GM19043 (cell line): ENCODE measurements at regions not wholly inside any gene's neighbourhood (a gene's known extent, or its start where the extent isn't known, plus 50 kb on each side); places are given as distances from the start of the nearest gene placed in this dataset.
"Not testable (repeated sequence)": the region's sequence is repeated elsewhere in the genome, so short reads cannot be mapped to it uniquely, and the experiment has no call there.

Experiments
- ATAC-seq: cut with Tn5 transposase; IDR thresholded peaks from one replicate; pipeline ENCODE4 v1.9.1; 2021; ENCODE audit warnings: low read depth; ENCODE audit not compliant: unreplicated experiment

DNA sequence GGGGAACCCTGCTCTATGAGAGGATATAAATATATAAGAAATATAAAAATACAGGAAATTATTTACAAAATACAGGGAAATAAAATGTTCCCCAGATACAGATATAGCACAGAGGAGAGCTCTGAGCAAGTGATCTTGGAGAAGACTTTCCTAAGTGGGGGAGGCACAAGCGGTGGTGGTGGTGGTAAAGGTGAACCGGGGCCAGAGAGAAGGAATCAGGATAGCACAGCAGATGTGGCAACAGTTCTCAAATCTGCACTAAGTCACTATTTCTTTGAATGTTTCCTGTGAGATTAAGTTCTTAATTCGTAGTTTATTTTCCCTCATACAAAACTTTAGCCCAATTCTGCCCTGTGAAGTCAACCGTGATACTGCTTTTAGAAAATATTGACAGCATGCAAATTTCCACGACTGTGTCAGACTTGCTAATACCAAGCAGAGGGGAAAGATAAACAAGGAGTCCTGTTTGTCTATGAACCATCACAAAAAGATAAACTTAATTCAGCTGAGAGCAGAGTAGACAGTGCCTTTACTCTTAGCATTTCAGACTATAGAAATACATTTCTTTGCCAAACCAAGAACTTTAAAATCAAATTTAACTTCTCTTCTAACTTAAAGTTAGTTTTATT, 237.5 kb upstream of the POGK start:
- no peak for ATAC-seq

- not testable (repeated sequence) for ATAC-seq
Measured at GRCh38 chr1:166602801-166603200, 236.5 kb upstream of the POGK start.

GRCh38 chr1:166603296-166603695, 236.0 kb upstream of the POGK start:
- ATAC-seq = no peak

DNA sequence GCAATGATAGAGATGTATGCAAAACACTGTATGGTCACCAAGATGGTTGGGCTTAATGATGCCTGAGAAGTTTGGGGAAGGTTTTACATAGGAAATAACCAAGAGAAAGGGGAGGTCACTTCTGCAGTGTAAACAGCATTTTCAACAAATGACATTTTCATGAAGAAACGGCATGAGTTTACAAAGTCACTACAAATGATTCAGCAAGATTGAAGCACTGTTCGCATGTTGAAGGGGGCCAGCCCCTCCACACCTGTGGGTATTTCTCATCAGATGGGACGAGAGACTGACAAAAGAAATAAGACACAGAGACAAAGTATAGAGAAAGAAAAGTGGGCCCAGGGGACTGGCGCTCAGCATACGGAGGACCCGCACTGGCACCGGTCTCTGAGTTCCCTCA, 234.1 kb upstream of the POGK start:
- ATAC-seq = no peak

DNA sequence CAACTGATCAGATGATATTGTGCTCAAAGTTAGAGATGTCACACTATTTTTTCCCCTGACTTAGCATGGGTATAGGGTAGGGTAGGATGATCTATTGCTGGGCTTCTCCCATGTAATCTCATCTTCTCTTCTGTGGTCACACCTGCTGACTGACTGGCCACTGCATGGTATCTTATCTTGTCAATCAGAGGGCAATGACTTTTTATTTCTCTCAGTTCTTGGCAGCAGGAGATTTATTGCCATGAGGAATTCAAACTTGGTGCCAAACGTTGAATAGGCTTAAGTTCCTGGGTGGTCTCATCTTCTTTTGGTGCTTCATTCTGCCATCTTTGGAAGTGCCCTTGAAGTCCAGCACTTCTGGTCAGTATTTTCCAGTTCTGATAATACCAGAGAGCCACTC, 226.4 kb upstream of the POGK start:
- no peak for ATAC-seq

DNA sequence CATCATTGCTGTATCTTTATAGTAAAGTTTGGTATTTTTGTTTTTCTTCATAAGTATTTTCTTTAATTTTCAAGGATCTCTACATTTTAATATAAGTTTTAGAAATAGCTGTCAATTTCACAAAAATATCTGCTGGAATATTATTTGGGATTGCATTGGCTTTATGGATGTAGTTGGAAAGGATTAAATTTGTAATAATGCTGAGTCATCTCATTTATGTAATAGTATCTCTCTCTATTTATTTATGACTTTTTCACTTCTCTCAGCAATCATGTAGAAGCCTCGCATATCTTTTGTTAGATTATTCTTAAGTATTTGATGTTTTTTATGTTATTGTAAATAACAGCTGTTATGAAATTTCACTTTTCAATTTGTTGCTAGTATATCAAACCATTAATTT, 223.1 kb upstream of the POGK start:
- ATAC-seq = no peak

- no peak for ATAC-seq
Measured at GRCh38 chr1:166626711-166627110, 212.6 kb upstream of the POGK start.

DNA sequence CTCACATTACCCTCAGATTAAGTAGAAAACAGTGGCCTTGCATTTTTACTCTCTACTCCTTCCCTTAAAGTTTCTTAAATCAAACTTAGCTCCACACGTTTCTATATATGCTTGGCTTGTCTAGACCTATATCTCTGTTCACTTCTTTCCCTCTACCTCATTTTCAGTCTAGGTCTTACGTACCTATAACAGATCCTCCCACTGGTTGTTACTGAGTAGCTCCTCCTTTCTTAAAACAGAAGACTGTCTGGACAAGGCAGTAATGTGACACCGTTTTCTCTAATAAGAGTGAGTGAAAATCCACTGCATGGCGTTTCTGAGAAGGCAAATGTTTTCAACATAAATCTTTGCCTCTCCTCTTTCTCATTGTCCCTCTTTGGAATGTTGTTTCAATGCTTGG, 211.7 kb upstream of the POGK start:
- no peak for ATAC-seq

DNA sequence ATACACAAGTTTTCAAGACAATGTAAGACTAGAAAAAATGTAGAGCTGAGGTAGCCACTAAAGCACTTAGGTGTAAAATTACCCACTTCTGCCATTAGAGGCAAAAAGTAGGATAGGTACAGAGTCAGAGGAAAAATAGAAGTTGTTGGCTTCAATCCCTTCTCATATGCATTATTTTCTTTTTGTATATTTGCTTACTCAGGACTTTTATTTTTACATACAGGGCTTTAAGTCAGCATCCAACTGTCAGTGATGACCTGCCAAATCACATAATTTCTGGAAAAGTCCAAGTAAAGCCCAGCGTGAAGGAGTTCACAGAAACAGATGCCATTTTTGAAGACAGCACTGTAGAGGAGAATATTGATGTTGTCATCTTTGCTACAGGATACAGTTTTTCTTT, 211.0 kb upstream of the POGK start:
- ATAC-seq = no peak

DNA sequence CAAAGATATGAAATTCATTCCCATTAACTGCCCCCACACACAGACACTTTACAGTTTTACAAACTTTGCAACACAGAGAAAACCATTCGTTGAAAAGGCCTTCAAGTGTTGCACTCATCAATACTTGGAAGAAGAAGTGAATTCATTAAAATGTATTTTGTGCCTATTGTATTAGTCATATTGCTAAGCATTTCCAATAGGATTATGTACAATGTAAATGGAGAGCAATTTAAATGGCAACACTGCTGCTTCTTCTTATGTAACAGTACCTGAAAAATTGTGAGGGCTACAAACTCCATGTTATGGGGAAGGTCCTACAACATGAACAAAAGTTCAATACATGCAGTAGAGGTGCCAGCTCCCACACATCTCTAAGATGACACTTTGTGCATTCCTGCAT, 209.3 kb upstream of the POGK start:
- no peak for ATAC-seq

DNA sequence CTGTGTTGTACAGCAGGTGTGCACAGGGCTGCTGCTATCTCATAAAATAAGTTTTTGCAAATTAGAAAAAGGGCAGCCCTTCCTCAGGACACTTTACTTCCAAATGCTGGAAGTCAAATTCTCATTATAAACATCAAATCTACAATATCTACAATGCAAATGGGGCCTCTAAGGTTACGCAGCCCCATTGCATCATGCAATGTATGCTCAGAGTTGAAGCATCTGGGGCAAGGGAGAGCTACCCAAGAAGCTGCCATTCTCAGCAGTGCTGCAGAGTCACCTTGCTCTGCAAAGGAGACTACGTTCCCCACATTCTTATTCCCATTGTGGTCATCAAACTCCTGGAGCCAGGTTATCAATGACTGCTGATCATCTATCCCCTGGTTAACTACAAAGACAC, 208.9 kb upstream of the POGK start:
- no peak for ATAC-seq

DNA sequence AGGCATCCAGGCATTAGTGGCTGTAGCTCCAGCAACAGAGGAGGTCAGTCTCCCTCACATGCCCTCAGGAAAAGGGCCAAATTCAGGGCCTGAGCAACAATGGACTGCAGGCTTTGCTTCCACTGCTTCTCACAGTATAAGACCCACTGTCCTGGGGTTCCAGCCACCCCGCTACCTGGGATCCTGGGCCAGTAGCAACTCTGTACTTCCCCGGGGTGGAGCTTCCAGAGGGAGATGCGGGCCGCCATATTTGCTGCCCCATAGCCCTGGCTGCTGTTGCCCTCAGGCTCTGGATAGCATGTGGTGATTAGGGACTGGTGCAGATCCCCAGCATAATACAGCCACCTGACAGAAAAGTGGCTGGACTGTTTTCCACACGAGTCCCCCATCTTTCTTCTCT, 201.1 kb upstream of the POGK start:
- ATAC-seq = no peak

DNA sequence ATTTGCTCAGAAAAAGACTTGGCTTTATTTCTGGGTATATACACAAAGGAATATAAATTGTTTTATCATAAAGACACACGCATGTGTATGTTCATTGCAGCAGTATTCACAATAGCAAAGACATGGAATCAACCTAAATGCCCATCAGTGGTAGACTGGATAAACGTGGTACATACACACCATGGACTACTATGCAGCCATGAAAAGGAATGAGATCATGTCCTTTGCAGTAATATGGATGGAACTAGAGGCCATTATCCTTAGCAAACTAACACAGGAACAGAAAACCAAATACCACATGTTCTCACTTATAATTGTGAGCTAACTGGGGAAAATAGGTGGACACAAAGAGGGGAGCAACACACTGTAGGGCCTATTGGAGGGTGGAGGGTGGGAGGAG, 182.0 kb upstream of the POGK start:
- ATAC-seq = not testable (repeated sequence)

DNA sequence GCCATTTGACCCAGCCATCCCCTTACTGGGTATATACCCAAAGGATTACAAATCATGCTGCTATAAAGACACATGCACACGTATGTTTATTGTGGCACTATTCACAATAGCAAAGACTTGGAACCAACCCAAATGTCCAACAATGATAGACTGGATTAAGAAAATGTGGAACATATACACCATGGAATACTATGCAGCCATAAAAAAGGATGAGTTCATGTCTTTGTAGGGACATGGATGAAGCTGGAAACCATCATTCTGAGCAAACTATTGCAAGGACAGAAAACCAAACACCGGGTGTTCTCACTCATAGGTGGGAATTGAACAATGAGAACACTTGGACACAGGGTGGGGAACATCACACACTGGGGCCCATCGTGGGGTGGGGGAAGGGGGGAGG, 172.5 kb upstream of the POGK start:
- ATAC-seq = not testable (repeated sequence)

GRCh38 chr1:166667600-166667999, 171.7 kb upstream of the POGK start:
- ATAC-seq = not testable (repeated sequence)

DNA sequence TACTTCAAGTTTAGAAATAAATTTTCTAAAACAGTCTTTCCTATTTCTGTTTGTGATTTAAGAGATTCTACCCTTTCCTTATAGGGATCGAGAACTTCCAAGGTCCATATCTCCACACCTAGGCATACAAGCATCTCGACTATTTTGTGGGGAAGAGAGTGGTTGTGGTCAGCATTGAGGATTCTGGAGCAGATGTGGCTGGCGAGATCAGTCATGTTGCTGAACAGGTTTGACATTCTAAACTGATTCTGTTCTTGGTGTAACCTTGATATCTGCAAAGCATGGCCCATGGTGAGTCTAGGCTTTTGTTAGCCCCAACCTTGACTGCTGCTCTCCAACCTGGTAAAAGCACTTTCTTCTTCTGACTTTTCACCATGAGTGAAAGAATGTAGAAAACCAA, 167.6 kb upstream of the POGK start:
- no peak for ATAC-seq

- ATAC-seq = no peak
Measured at GRCh38 chr1:166673722-166674121, 165.6 kb upstream of the POGK start.

DNA sequence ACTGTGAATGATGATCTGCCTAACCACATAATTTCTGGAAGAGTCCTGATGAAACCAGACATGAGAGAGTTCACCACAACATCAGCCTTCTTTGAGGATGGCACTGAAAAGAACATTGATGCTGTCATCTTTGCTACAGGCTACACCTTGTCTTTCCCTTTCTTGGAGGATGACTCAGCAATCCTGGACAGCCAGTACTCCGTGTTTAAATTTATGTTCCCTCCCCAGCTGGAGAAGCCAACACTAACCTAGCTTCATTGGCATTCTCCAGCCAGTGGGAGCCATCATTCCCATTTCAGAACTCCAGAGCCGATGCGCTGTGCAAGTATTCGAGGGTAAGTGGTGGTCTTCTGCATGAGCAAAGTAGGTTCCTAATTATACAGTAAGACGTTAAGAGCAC, 164.1 kb upstream of the POGK start:
- no peak for ATAC-seq

DNA sequence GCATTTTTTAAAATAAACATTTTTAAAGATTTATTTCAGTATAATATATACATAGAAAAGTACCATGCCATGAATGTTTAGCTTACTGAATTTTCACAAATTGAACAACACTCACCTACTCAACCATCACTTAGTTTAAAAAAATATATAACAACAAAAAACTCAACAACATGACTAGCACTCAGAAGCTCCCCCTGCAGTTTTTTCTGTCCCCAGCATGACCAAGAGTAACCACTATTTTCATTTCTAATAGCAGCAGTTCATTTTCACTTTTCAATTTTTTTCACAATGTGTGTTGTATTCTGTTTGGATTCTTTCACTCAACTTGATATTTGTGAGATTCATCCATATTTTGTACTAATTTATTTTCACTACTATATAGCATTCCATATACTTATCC, 162.3 kb upstream of the POGK start:
- no peak for ATAC-seq

DNA sequence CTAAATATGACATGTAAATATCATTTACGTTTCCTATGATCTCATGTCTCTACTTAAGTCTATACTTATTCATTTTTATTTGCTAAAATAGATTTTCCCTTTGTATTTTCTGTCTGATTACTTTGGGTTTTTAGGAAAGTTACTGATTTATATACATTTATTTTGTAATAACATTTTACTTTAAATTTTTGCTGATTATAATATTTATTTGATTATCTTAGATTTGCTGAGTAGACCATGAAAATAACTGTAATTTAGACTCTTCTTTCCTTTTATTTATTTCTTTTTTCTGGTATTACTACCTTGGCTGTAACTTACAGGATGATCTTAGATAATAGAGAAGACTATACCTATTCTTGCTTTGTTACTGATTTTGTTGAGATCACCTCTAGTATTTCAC, 159.9 kb upstream of the POGK start:
- ATAC-seq = no peak

GRCh38 chr1:166682588-166682987, 156.7 kb upstream of the POGK start:
- ATAC-seq = no peak

DNA sequence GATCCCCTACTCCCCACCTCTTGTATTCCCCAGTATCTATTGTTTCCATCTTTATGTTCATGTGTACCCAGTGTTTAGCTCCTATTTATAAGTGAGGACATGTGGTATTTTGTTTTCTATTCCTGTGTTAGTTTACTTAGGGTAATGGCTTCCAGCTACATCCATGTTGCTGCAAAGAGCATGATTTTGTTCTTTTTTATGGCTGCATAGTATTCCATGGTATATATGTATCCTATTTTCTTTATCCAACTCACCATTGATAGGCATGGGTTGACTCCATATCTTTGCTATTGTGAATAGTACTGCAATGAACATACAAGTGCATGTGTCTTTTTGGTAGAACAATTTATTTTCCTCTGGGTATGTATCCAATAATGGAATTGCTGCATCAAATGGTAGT, 154.6 kb upstream of the POGK start:
- ATAC-seq = not testable (repeated sequence)

- ATAC-seq = no peak
Measured at GRCh38 chr1:166685200-166685599, 154.1 kb upstream of the POGK start.
